H1 (cell line): ENCODE measurements at regions not wholly inside any gene's neighbourhood (a gene's known extent, or its start where the extent isn't known, plus 50 kb on each side); places are given as distances from the start of the nearest gene placed in this dataset.

Experiments
- CTCF ChIA-PET: fragments of 300-600 bp; sonication (Branson Sonifier 250); formaldehyde crosslinking; loops from one replicate; lab custom pipeline; 2021; ENCODE audit not compliant: partially characterized antibody; lab: Charles Lee
- POLR2A ChIA-PET: fragments of 300-600 bp; sonication (Branson Sonifier 250); formaldehyde crosslinking; loops from one replicate; lab custom pipeline; 2021; ENCODE audit warnings: inconsistent platforms; ENCODE audit not compliant: partially characterized antibody; lab: Charles Lee
- DNase-seq, 2 experiments: peaks; one replicate each; pipeline versions ENCODE4 v3.0.0 to v3.0.0-alpha.2; 2010 to 2022; ENCODE audit warnings: low spot score in 2 of 2, low read depth in 1 of 2, mixed read lengths in 1 of 2
- FAIRE-seq: peaks from 2 replicates; lab custom pipeline; 2011; peaks lifted over from hg19 to GRCh38; lab: Jason Lieb, UNC
- H2AFZ ChIP-seq: 2 replicates; pipeline ENCODE4 v1.8.1; 2012; ENCODE audit warnings: low read length, inconsistent platforms
- H2AK5ac ChIP-seq: 2 replicates; pipeline ENCODE4 v1.6.1; 2013; ENCODE audit warnings: low read depth, low read length
- H2BK120ac ChIP-seq: replicated peaks from 2 replicates; pipeline ENCODE3; 2013; ENCODE audit warnings: low read depth, low read length, inconsistent platforms
- H2BK12ac ChIP-seq: 2 replicates; pipeline ENCODE4 v1.6.1; 2013; ENCODE audit warnings: low read depth, low read length
- H2BK15ac ChIP-seq: 2 replicates; pipeline ENCODE4 v1.6.1; 2013; ENCODE audit warnings: low read length
- H2BK20ac ChIP-seq: 2 replicates; pipeline ENCODE4 v1.6.1; 2013; ENCODE audit warnings: low read length
- H2BK5ac ChIP-seq: 2 replicates; pipeline ENCODE4 v1.6.1; 2013; ENCODE audit warnings: low read depth, low read length
- H3K14ac ChIP-seq: 2 replicates; pipeline ENCODE4 v1.6.1; 2013; ENCODE audit warnings: inconsistent platforms; ENCODE audit not compliant: insufficient read length
- H3K18ac ChIP-seq: 2 replicates; pipeline ENCODE4 v1.6.1; 2013; ENCODE audit warnings: low read length; ENCODE audit errors: extremely low read depth
- H3K23ac ChIP-seq: 2 replicates; pipeline ENCODE4 v1.6.1; 2013; ENCODE audit warnings: inconsistent platforms; ENCODE audit not compliant: insufficient read length
- H3K23me2 ChIP-seq: 2 replicates; pipeline ENCODE4 v1.6.1; 2013; ENCODE audit warnings: low read depth, low read length
- H3K27ac ChIP-seq: 2 replicates; pipeline ENCODE4 v1.6.1; 2011; ENCODE audit warnings: low read depth, low read length, inconsistent platforms
- H3K27me3 ChIP-seq, 4 experiments: replicated peaks in 1 of 4; 1 replicate in 1 of 4; 2 replicates in 3 of 4; pipeline versions ENCODE4 v1.6.1 to v1.8.1; 2011 to 2013; ENCODE audit warnings: low read length in 3 of 4, mild to moderate bottlenecking in 3 of 4, inconsistent platforms in 2 of 4, mixed read lengths in 2 of 4, moderate library complexity in 1 of 4; ENCODE audit not compliant: control insufficient read depth in 3 of 4, insufficient read depth in 3 of 4; ENCODE audit errors: extremely low read depth in 1 of 4
- H3K36me3 ChIP-seq, 4 experiments: 2 replicates each; pipeline versions ENCODE4 v1.6.1 to v1.8.1; 2011 to 2013; ENCODE audit warnings: mild to moderate bottlenecking in 4 of 4, low read length in 3 of 4, moderate library complexity in 2 of 4, control low read depth in 1 of 4, inconsistent platforms in 1 of 4; ENCODE audit not compliant: insufficient read depth in 4 of 4, control insufficient read depth in 2 of 4
- H3K4ac ChIP-seq: replicated peaks from 2 replicates; pipeline ENCODE3; 2013; ENCODE audit warnings: low read length, low read depth, mixed read lengths, inconsistent platforms; ENCODE audit not compliant: insufficient read length
- H3K4me1 ChIP-seq, 4 experiments: replicated peaks in 1 of 4; 1 replicate in 1 of 4; 2 replicates in 3 of 4; pipeline versions ENCODE4 v1.6.1 to v1.8.1; 2011 to 2013; ENCODE audit warnings: low read length in 3 of 4, inconsistent platforms in 2 of 4, mixed read lengths in 1 of 4; ENCODE audit not compliant: insufficient read depth in 4 of 4, control insufficient read depth in 3 of 4
- H3K4me2 ChIP-seq, 2 experiments: 2 replicates each; pipeline versions ENCODE4 v1.6.1 to v1.8.1; 2011 to 2013; ENCODE audit warnings: low read depth in 2 of 2, low read length in 2 of 2, control low read depth in 1 of 2, inconsistent platforms in 1 of 2, mild to moderate bottlenecking in 1 of 2; ENCODE audit not compliant: insufficient read depth in 1 of 2
- H3K4me3 ChIP-seq, 4 experiments: fragments of 200-600, 300-600 bp in 1 of 4; sonication (generic), shearing (Covaris generic), sonication (Bioruptor Twin) in 1 of 4; 2 replicates each; pipeline versions ENCODE4 v1.5.1 to v1.8.1; 2011 to 2016; ENCODE audit warnings: low read length in 4 of 4, low read depth in 3 of 4, control low read depth in 2 of 4, inconsistent platforms in 2 of 4, mild to moderate bottlenecking in 2 of 4, mixed read lengths in 1 of 4, moderate library complexity in 1 of 4; ENCODE audit not compliant: insufficient read depth in 2 of 4; ENCODE audit errors: extremely low read depth in 1 of 4
- H3K56ac ChIP-seq: replicated peaks from 2 replicates; pipeline ENCODE3; 2013; ENCODE audit warnings: low read depth, mild to moderate bottlenecking, mixed read lengths, low read length, inconsistent platforms; ENCODE audit not compliant: insufficient read length
- H3K79me1 ChIP-seq: 2 replicates; pipeline ENCODE4 v1.6.1; 2013; ENCODE audit warnings: low read depth, low read length, control low read depth
- H3K79me2 ChIP-seq, 2 experiments: 2 replicates each; pipeline versions ENCODE4 v1.6.1 to v1.8.1; 2012 to 2013; ENCODE audit warnings: low read length in 2 of 2, mild to moderate bottlenecking in 2 of 2, inconsistent platforms in 1 of 2; ENCODE audit not compliant: insufficient read depth in 2 of 2, control insufficient read depth in 1 of 2
- H3K9ac ChIP-seq, 4 experiments: replicated peaks in 1 of 4; 1 replicate in 1 of 4; 2 replicates in 3 of 4; pipeline versions ENCODE4 v1.6.1 to v1.8.1; 2011 to 2013; ENCODE audit warnings: low read depth in 3 of 4, low read length in 3 of 4, control low read depth in 2 of 4, mild to moderate bottlenecking in 2 of 4, moderate library complexity in 2 of 4, inconsistent platforms in 1 of 4; ENCODE audit errors: extremely low read depth in 1 of 4
- H3K9me3 ChIP-seq, 2 experiments: 2 replicates each; pipeline versions ENCODE4 v1.6.1 to v1.8.1; 2012 to 2013; ENCODE audit warnings: mild to moderate bottlenecking in 2 of 2, moderate library complexity in 2 of 2, control low read depth in 1 of 2, inconsistent platforms in 1 of 2, low read depth in 1 of 2, low read length in 1 of 2, mixed read lengths in 1 of 2; ENCODE audit not compliant: insufficient read depth in 2 of 2
- H4K20me1 ChIP-seq, 2 experiments: replicated peaks in 1 of 2; 2 replicates each; pipeline versions ENCODE3 to v1.8.1; 2011 to 2013; ENCODE audit warnings: inconsistent platforms in 2 of 2, low read length in 2 of 2, mild to moderate bottlenecking in 1 of 2; ENCODE audit not compliant: insufficient read depth in 2 of 2, control insufficient read depth in 1 of 2
- H4K5ac ChIP-seq: 2 replicates; pipeline ENCODE4 v1.6.1; 2013; ENCODE audit warnings: low read length, low read depth, mixed read lengths, inconsistent platforms; ENCODE audit not compliant: insufficient read length
- H4K8ac ChIP-seq: 2 replicates; pipeline ENCODE4 v1.8.0; 2013; ENCODE audit warnings: mild to moderate bottlenecking, moderate library complexity, low read length, inconsistent platforms; ENCODE audit not compliant: insufficient read depth; ENCODE audit errors: extremely low read depth
- H4K91ac ChIP-seq: replicated peaks from 2 replicates; pipeline ENCODE3; 2013; ENCODE audit warnings: low read length, mixed read lengths, inconsistent platforms; ENCODE audit not compliant: insufficient read length
- BACH1 ChIP-seq: IDR thresholded peaks from 2 replicates; pipeline ENCODE4 v1.6.1; 2012; ENCODE audit warnings: low read length, improper control_type of control experiment
- CBX5 ChIP-seq: fragments of 300-800, 300-1000 bp; sonication (generic); IDR thresholded peaks from 2 replicates; pipeline ENCODE4 v1.7.1; 2016; ENCODE audit warnings: antibody characterized with exemption, low read length, low read depth
- CHD1 ChIP-seq: IDR thresholded peaks from 2 replicates; pipeline ENCODE4 v1.6.1; 2012; ENCODE audit warnings: low read depth, low read length, improper control_type of control experiment
- CREB1 ChIP-seq: IDR thresholded peaks from 2 replicates; pipeline ENCODE4 v1.6.1; 2012; ENCODE audit warnings: inconsistent platforms
- CTBP2 ChIP-seq: IDR thresholded peaks from 2 replicates; pipeline ENCODE4 v1.7.0; 2011; ENCODE audit warnings: borderline replicate concordance, mild to moderate bottlenecking, moderate library complexity, mixed read lengths, low read length; ENCODE audit not compliant: insufficient read depth, insufficient read length
- FOSL1 ChIP-seq: IDR thresholded peaks from 2 replicates; pipeline ENCODE4 v1.6.1; 2011; ENCODE audit warnings: mild to moderate bottlenecking, low read depth, low read length, moderate library complexity; ENCODE audit not compliant: insufficient read depth
- KDM5A ChIP-seq: fragments of 200-600 bp; IDR thresholded peaks from 2 replicates; pipeline ENCODE4 v1.7.1; 2012; ENCODE audit warnings: mild to moderate bottlenecking, low read length, inconsistent platforms, mixed read lengths
- NRF1 ChIP-seq: IDR thresholded peaks from 2 replicates; pipeline ENCODE4 v1.6.1; 2011; ENCODE audit warnings: mild to moderate bottlenecking, low read depth, low read length, improper control_type of control experiment
- POLR2AphosphoS5 ChIP-seq: IDR thresholded peaks from 2 replicates; pipeline ENCODE4 v1.6.1; 2011; ENCODE audit warnings: low read depth, low read length
- SIRT6 ChIP-seq: IDR thresholded peaks from one replicate; pipeline ENCODE4 v1.7.1; 2012; ENCODE audit warnings: low read length, inconsistent platforms
- SUZ12 ChIP-seq: fragments of 200-600 bp; sonication (generic); IDR thresholded peaks from 2 replicates; pipeline ENCODE4 v1.6.1; 2012; ENCODE audit warnings: mild to moderate bottlenecking, inconsistent platforms, low read length, moderate library complexity, mixed read lengths
- TAF1 ChIP-seq: IDR thresholded peaks from 2 replicates; pipeline ENCODE4 v1.6.1; 2011; ENCODE audit warnings: mild to moderate bottlenecking, low read depth, low read length
- YY1 ChIP-seq: IDR thresholded peaks from 2 replicates; pipeline ENCODE4 v1.6.1; 2011; ENCODE audit warnings: low read depth, mild to moderate bottlenecking, low read length
- WGBS, 2 experiments: shearing (Covaris generic) in 1 of 2; methylation state at CpG; one replicate each; pipeline versions ENCODE4 v1.1.6 to v1.1.7; 2013 to 2015; ENCODE audit warnings: low lambda C conversion rate in 2 of 2, mixed read lengths in 2 of 2, inconsistent platforms in 1 of 2, low coverage in 1 of 2, missing lambda C conversion rate in 1 of 2; ENCODE audit not compliant: insufficient replicate concordance in 2 of 2, insufficient coverage in 1 of 2, insufficient read length in 1 of 2; ENCODE audit errors: extremely low coverage in 1 of 2, missing lambda C conversion rate in 1 of 2; 5-methylcytosine and 5-hydroxymethylcytosine counted together
- TF ChIP-seq, protein P1 (sequence below), 3 experiments: IDR thresholded peaks; 1 replicate in 2 of 3; 2 replicates in 1 of 3; pipeline versions ENCODE4 v1.5.1 to v1.6.1; 2011; ENCODE audit warnings: low read length in 3 of 3, mild to moderate bottlenecking in 3 of 3, inconsistent platforms in 2 of 3, low read depth in 1 of 3, moderate library complexity in 1 of 3; ENCODE audit not compliant: insufficient read depth in 1 of 3; ENCODE audit errors: control extremely low read depth in 1 of 3

GRCh38 chr2:225756198-225756597, 356.7 kb downstream of the NYAP2 start:
- Histone ChIP-seq H2BK120ac (no peak overlapping the region), H3K9me3 (no peaks in the 10 kb centered on the region), H4K5ac (no peak overlapping the region), H3K14ac (no peak overlapping the region), H2BK20ac (no peak overlapping the region), H3K79me1 (no peaks in the 10 kb centered on the region), H3K23me2 (no peaks in the 10 kb centered on the region), H3K9ac (no peak overlapping the region), H3K4me2 (no peak overlapping the region), H3K79me2 (no peaks in the 10 kb centered on the region), H2BK15ac (no peak overlapping the region), H3K27me3 (no peaks in the 10 kb centered on the region), H3K4me1 (no peaks in the 10 kb centered on the region), H4K20me1 (no peaks in the 10 kb centered on the region), H3K4ac (no peak overlapping the region), H3K4me3 (no peak overlapping the region), H4K91ac (no peak overlapping the region), H2AK5ac (no peak overlapping the region), H3K36me3 (no peaks in the 10 kb centered on the region), H3K27ac (no peak overlapping the region), H4K8ac (no peak overlapping the region), H2AFZ (no peak overlapping the region), H3K23ac (no peak overlapping the region), H3K56ac (no peak overlapping the region), H2BK12ac (no peak overlapping the region), H3K18ac (no peak overlapping the region), H2BK5ac (no peak overlapping the region)
- ChIA-PET CTCF (no interaction called here), POLR2A (no interaction called here)
- WGBS, 2 experiments = 83% methylated on average over 4 of the region's 4 CpGs; no CpG with 5 or more reads in 1 of the 2 experiments
- no peak for DNase-seq
- no peak for FAIRE-seq
- TF ChIP-seq, protein P1, sequence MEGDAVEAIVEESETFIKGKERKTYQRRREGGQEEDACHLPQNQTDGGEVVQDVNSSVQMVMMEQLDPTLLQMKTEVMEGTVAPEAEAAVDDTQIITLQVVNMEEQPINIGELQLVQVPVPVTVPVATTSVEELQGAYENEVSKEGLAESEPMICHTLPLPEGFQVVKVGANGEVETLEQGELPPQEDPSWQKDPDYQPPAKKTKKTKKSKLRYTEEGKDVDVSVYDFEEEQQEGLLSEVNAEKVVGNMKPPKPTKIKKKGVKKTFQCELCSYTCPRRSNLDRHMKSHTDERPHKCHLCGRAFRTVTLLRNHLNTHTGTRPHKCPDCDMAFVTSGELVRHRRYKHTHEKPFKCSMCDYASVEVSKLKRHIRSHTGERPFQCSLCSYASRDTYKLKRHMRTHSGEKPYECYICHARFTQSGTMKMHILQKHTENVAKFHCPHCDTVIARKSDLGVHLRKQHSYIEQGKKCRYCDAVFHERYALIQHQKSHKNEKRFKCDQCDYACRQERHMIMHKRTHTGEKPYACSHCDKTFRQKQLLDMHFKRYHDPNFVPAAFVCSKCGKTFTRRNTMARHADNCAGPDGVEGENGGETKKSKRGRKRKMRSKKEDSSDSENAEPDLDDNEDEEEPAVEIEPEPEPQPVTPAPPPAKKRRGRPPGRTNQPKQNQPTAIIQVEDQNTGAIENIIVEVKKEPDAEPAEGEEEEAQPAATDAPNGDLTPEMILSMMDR (IDR thresholded peaks at IDR 0.05; ENCODE audit: control extremely low read depth in 1 of 3, insufficient read depth in 1 of 3, low read depth in 1 of 3, low read length in 3 of 3) = no peak
- TF ChIP-seq CREB1 (no peak), NRF1 (no peak), FOSL1 (no peak), CHD1 (no peak), BACH1 (no peak), POLR2AphosphoS5 (no peak), TAF1 (no peak), YY1 (no peak), CBX5 (no peak), SIRT6 (no peak), CTBP2 (no peak), SUZ12 (no peak), KDM5A (no peak)
